WERI-Rb-1 (cell line): ENCODE measurements at regions not wholly inside any gene's neighbourhood (a gene's known extent, or its start where the extent isn't known, plus 50 kb on each side); places are given as distances from the start of the nearest gene placed in this dataset.
A peak's percentile ranks its signal among the peaks of the same experiment; 100 is the strongest.

ENCODE experiments used
- DNase-seq: peaks from one replicate; pipeline ENCODE4 v3.0.0-alpha.2; 2020
- H3K27ac ChIP-seq: fragments of 250-450 bp; sonication (Bioruptor Pico); 2 replicates; pipeline ENCODE4 v1.5.1; 2020; ENCODE audit warnings: mild to moderate bottlenecking, moderate library complexity
- H3K27me3 ChIP-seq: fragments of 250-450 bp; sonication (Bioruptor Pico); 2 replicates; pipeline ENCODE4 v1.5.1; 2021; ENCODE audit warnings: mild to moderate bottlenecking, low read depth, moderate library complexity; ENCODE audit not compliant: insufficient read depth, severe bottlenecking
- H3K36me3 ChIP-seq: fragments of 250-450 bp; sonication (Bioruptor Pico); 2 replicates; pipeline ENCODE4 v1.5.1; 2020; ENCODE audit warnings: mild to moderate bottlenecking, moderate library complexity
- H3K4me3 ChIP-seq: 2 replicates; pipeline ENCODE4 v1.5.1; 2011; ENCODE audit warnings: low read depth, mild to moderate bottlenecking, control low read depth, low read length
- H3K9me3 ChIP-seq: fragments of 250-450 bp; sonication (Bioruptor Pico); 2 replicates; pipeline ENCODE4 v1.5.1; 2021; ENCODE audit warnings: mild to moderate bottlenecking, moderate library complexity; ENCODE audit not compliant: severe bottlenecking
- CTCF ChIP-seq: IDR thresholded peaks from 2 replicates; pipeline ENCODE4 v1.5.1; 2011; ENCODE audit warnings: low read depth, mild to moderate bottlenecking, control low read depth, inconsistent platforms, low read length

- no peaks in the 10 kb centered on the region for H3K27me3 ChIP-seq
- no peak overlapping the region for H3K4me3 ChIP-seq
- H3K9me3 ChIP-seq: no peaks in the 10 kb centered on the region
- no peak for DNase-seq
- no peak for TF ChIP-seq CTCF
- H3K27ac ChIP-seq: no peak overlapping the region
- H3K36me3 ChIP-seq: no peaks in the 10 kb centered on the region
Measured at GRCh38 chr2:109061736-109062135, 67.3 kb upstream of the SH3RF3 start.

GRCh38 chr2:109060496-109060895 is 68.5 kb upstream of the SH3RF3 start:
- H3K9me3 ChIP-seq: no peaks in the 10 kb centered on the region
- H3K36me3 ChIP-seq: no peaks in the 10 kb centered on the region
- DNase-seq: no peak
- H3K27ac ChIP-seq: no peak overlapping the region
- H3K27me3 ChIP-seq: no peaks in the 10 kb centered on the region
- H3K4me3 ChIP-seq: no peak overlapping the region
- TF ChIP-seq CTCF: no peak

GRCh38 chr2:109059474-109060165 is 69.4 kb upstream of the SH3RF3 start:
- Histone ChIP-seq H3K9me3 (no peaks in the 10 kb centered on the region), H3K27ac (peak overlapping the region; percentile 93), H3K36me3 (no peaks in the 10 kb centered on the region), H3K4me3 (no peak overlapping the region), H3K27me3 (no peaks in the 10 kb centered on the region)
- no peak for DNase-seq
- TF ChIP-seq CTCF: no peak

GRCh38 chr2:109058802-109059201 is 69.8 kb upstream of the EDAR start:
- DNase-seq: no peak
- Histone ChIP-seq H3K27ac (peak overlapping the region; percentile 93), H3K4me3 (no peak overlapping the region; the same call in 1 of the 2 replicates), H3K36me3 (no peaks in the 10 kb centered on the region), H3K27me3 (no peaks in the 10 kb centered on the region), H3K9me3 (no peaks in the 10 kb centered on the region)
- TF ChIP-seq CTCF: no peak

- Histone ChIP-seq H3K9me3 (no peaks in the 10 kb centered on the region), H3K27me3 (no peaks in the 10 kb centered on the region), H3K27ac (peak overlapping the region; percentile 93), H3K4me3 (peak overlapping the region; percentile 41), H3K36me3 (no peaks in the 10 kb centered on the region)
- TF ChIP-seq CTCF: no peak
- peak; percentile 89 for DNase-seq
Measured at GRCh38 chr2:109058191-109058632, 69.2 kb upstream of the EDAR start.

- H3K4me3 ChIP-seq: peak overlapping the region; percentile 41
- H3K9me3 ChIP-seq: no peaks in the 10 kb centered on the region
- no peaks in the 10 kb centered on the region for H3K27me3 ChIP-seq
- no peak for TF ChIP-seq CTCF
- DNase-seq: peak; percentile 87
- H3K27ac ChIP-seq: peak overlapping the region; percentile 93
- no peaks in the 10 kb centered on the region for H3K36me3 ChIP-seq
Measured at GRCh38 chr2:109057686-109058085, 68.7 kb upstream of the EDAR start.
